ENCODE measurements at regions not wholly inside any gene's neighbourhood (a gene's known extent, or its start where the extent isn't known, plus 50 kb on each side); places are given as distances from the start of the nearest gene placed in this dataset.
"Not testable (repeated sequence)": the region's sequence is repeated elsewhere in the genome, so short reads cannot be mapped to it uniquely, and the experiment has no call there.

- Mint-ChIP-seq H3K27ac (no peak overlapping the region), H3K4me1 (no peaks in the 10 kb centered on the region), H3K9me3 (no peaks in the 10 kb centered on the region), H3K27me3 (peaks cover 6% of the 10 kb centered on the region), H3K36me3 (ENCODE audit: low read depth) (no peaks in the 10 kb centered on the region), H3K4me3 (no peak overlapping the region)
- no peak for DNase-seq
- intact Hi-C loops (cut with micrococcal nuclease) = no loop called here
These were observed 178.4 kb upstream of the ARID1B start for GRCh38 chr6:156598855-156599180.

DNA sequence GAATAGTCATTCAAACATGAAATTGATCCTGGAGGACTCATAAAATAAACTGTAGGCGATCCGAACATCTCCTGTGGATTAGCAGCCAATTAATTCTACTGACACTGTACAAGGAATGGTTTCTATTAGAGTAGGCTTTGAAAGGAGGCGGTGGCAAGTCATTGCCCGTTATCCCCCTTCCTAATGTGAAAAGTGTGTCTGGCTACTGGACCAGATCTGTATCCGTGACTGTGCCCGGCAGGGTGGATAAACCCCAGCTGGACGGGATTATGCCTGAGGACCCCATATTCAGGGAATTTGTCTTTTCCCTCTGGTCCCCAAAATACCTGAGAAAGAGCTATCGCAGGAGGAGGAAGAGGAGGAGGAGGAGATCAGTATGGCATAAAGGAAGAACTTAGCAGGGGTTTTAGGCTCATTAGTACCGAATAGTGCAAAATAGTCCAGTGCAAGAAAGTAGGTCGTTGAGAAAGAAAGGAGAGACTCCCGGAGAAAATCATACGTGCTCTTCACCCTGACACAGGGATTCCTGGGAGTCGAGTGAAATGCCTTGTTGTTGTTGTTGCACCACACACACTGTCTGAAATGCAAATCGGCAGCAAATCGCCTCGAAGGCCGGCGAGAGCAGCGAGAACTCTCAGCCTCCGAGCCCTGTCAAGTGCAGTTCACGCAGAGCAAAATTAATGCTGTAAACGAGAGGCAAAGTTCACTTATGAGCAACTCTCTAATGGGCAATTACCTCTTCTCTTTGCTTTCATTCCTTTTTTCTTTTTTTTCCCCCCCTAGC, 178.9 kb upstream of the ARID1B start:
- Mint-ChIP-seq H3K4me1 (no peaks in the 10 kb centered on the region), H3K4me3 (no peak overlapping the region)

DNA sequence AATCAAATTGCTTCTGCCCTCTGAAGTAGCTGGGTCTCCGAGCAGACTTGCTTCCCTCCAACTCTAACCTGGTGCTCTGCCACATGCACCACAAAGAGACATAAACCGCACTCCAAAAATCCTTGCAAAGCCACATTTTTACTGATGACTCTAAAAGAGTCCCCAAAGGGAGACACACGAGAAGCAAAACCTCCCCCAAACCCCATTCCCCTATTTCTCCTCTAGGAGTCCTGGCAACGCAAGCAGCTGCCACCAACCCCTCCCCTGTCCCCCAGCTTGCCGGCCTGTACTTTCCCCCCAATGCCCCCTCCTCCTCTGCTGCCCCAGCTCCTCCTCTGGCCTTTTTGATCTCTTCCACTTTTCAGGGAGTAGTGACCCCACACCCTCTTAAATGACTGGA, 180.1 kb upstream of the ARID1B start:
- Mint-ChIP-seq H3K4me1 (no peaks in the 10 kb centered on the region), H3K9me3 (no peaks in the 10 kb centered on the region), H3K27me3 (peaks cover 11% of the 10 kb centered on the region), H3K36me3 (ENCODE audit: low read depth) (no peaks in the 10 kb centered on the region), H3K27ac (no peak overlapping the region), H3K4me3 (no peak overlapping the region)
- DNase-seq = no peak
- intact Hi-C loops (cut with micrococcal nuclease) = no loop called here

More for the DNA sequence above, 178.9 kb upstream of the ARID1B start:
- no peaks in the 10 kb centered on the region for H3K9me3 Mint-ChIP-seq
- no peak for DNase-seq
- intact Hi-C loops (cut with micrococcal nuclease) = no loop called here
- H3K36me3 Mint-ChIP-seq (ENCODE audit: low read depth) = no peaks in the 10 kb centered on the region
- H3K27me3 Mint-ChIP-seq = peaks cover 7% of the 10 kb centered on the region
- H3K27ac Mint-ChIP-seq = no peak overlapping the region

DNA sequence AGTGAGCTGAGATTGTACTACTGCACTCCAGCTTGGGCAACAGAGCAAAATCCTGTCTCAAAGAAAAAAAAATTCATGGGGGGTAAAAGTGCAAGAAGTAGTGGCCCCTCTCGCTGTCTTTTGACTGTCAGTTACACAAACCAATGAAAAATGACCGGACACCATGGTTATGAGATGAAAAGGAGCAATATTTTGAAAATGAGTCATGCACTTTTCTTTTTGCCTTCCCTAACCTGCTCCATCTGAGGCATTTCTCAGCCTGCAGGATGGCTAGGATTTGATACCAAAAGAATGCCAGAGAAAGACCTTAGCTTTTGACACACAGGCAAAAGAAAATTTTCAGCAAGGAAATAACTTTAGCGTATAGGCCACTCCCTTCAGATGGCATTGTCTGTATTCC, 181.7 kb upstream of the ARID1B start:
- intact Hi-C loops (cut with micrococcal nuclease) = no loop called here
- H3K4me1 Mint-ChIP-seq = no peaks in the 10 kb centered on the region
- DNase-seq = no peak
- H3K27ac Mint-ChIP-seq = no peak overlapping the region
- peaks cover 11% of the 10 kb centered on the region for H3K27me3 Mint-ChIP-seq
- no peaks in the 10 kb centered on the region for H3K9me3 Mint-ChIP-seq
- no peaks in the 10 kb centered on the region for H3K36me3 Mint-ChIP-seq (ENCODE audit: low read depth)
- no peak overlapping the region for H3K4me3 Mint-ChIP-seq

DNA sequence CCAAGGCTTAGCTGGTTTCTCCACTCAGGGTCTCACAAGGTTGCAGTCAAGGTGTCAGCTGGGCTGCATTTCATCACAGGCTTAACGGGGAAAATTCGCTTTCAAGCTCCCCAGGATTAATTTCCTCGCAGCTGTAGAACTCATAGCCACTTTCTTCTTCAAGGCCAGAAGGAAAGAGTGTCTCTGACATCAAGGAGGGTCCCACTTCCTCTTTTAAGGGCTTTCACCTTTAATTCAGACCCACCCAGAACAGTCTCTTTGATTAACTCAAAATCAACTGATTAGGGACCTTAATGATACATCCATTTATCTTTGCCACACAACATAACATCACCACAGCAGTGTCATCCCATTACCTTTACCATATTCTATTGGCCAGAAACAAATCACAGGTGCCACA, 183.3 kb upstream of the ARID1B start:
- no peaks in the 10 kb centered on the region for H3K36me3 Mint-ChIP-seq (ENCODE audit: low read depth)
- H3K4me3 Mint-ChIP-seq = no peak overlapping the region
- H3K9me3 Mint-ChIP-seq = no peaks in the 10 kb centered on the region
- H3K27me3 Mint-ChIP-seq = peaks cover 11% of the 10 kb centered on the region
- intact Hi-C loops (cut with micrococcal nuclease) = no loop called here
- DNase-seq = no peak
- no peaks in the 10 kb centered on the region for H3K4me1 Mint-ChIP-seq
- no peak overlapping the region for H3K27ac Mint-ChIP-seq

DNA sequence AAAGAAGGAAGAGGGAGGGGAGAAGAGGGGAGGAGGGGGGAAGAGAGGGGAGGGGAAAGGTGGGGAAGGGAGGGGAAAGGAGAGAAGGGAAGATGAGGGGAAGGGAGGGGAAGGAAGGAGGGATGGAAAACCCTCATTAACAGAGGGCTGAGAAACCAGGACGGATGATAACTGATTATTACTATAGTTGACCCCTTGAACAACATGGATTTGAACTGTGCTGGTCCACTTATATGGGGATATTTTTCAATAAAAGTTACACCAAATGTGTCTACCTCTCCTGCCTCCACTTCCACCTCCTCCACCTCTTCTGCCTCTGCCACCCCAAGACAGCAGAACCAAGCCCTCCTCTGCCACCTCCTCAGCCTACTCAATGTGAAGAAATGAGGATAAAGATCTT, 184.1 kb upstream of the ARID1B start:
- Mint-ChIP-seq H3K27ac (no peak overlapping the region), H3K9me3 (no peaks in the 10 kb centered on the region), H3K4me1 (no peaks in the 10 kb centered on the region), H3K4me3 (no peak overlapping the region), H3K36me3 (ENCODE audit: low read depth) (no peaks in the 10 kb centered on the region), H3K27me3 (peaks cover 11% of the 10 kb centered on the region)
- DNase-seq = no peak
- intact Hi-C loops (cut with micrococcal nuclease) = no loop called here

GRCh38 chr6:156590482-156590881, 186.7 kb upstream of the ARID1B start:
- H3K36me3 Mint-ChIP-seq (ENCODE audit: low read depth) = no peaks in the 10 kb centered on the region
- H3K4me3 Mint-ChIP-seq = no peak overlapping the region
- intact Hi-C loops (cut with micrococcal nuclease) = no loop called here
- peaks cover 9% of the 10 kb centered on the region for H3K27me3 Mint-ChIP-seq
- H3K27ac Mint-ChIP-seq = no peak overlapping the region
- H3K9me3 Mint-ChIP-seq = no peaks in the 10 kb centered on the region
- DNase-seq = no peak
- H3K4me1 Mint-ChIP-seq = no peaks in the 10 kb centered on the region

GRCh38 chr6:156589281-156589680, 187.9 kb upstream of the ARID1B start:
- no peak for DNase-seq
- Mint-ChIP-seq H3K4me1 (no peaks in the 10 kb centered on the region), H3K27me3 (peaks cover 11% of the 10 kb centered on the region), H3K9me3 (no peaks in the 10 kb centered on the region), H3K36me3 (ENCODE audit: low read depth) (no peaks in the 10 kb centered on the region), H3K27ac (no peak overlapping the region), H3K4me3 (no peak overlapping the region)
- intact Hi-C loops (cut with micrococcal nuclease) = no loop called here

DNA sequence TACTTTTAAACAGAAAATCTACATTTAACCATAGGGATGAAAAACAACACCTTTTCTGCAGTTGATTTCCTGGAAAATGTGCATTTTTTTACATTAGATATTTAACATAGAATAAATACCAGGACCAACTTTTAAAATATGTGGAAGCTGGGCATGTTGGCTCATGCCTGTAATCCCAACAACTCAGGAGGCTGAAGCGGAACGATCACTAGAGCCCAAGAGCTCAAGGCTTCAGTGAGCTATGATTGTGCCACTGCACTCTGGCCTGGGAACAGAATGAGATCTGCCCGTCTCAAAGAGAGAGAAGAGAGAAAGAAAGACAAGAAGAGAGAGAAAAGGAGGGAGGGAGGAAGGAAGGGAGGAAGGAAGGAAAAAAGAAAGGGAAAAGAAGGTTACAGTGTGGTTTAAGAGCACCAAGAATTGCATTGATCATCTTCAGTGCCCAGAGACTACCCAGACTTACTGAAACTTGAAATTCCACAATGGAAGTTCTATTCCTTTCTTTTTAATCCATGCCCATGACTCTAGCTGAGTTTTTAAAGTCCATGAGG, 189.4 kb upstream of the ARID1B start:
- no peaks in the 10 kb centered on the region for H3K9me3 Mint-ChIP-seq
- H3K27me3 Mint-ChIP-seq = peaks cover 11% of the 10 kb centered on the region
- H3K27ac Mint-ChIP-seq = no peak overlapping the region
- DNase-seq = no peak
- no peaks in the 10 kb centered on the region for H3K36me3 Mint-ChIP-seq (ENCODE audit: low read depth)
- no peak overlapping the region for H3K4me3 Mint-ChIP-seq
- intact Hi-C loops (cut with micrococcal nuclease) = no loop called here
- H3K4me1 Mint-ChIP-seq = no peaks in the 10 kb centered on the region

DNA sequence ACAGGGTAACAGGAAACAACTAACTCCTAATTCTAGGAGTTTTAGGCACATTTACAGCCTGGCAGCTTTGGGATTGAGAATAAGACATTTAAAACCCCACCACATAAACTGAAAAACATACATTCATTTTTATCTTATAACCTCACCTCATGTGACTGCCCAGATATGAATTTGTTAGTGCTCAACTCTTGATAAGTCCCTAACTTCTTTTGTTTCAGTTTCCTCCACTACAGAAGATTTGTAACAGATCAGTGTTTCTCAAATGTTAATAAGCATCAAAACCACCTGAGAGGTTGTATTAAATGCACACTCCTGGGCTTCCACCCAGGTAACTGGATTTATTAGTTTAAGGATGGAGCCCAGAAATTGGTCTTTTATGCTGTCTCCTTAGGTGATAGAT, 190.1 kb upstream of the ARID1B start:
- intact Hi-C loops (cut with micrococcal nuclease) = no loop called here
- Mint-ChIP-seq H3K27ac (no peak overlapping the region), H3K9me3 (no peaks in the 10 kb centered on the region)

DNA sequence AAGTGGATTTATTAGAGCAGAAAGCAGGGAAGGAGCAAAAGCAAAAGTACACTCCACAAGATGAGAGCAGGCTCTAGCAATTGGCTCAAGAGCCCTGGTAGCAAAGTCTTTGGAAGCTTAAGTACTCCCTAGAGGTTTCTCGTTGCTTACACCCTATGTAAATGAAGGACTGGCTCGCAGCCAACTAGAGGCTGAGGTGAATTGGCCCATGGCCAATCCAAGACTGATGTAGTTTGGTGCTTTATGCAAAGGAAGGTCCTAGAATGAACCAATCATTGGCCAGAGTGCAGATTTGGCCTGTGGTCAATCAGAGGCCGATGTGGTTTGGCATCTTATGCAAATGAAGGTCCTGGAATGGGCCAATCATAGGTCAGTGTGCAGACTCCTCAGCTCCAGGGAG, 191.3 kb upstream of the ARID1B start:
- no peaks in the 10 kb centered on the region for H3K9me3 Mint-ChIP-seq
- H3K4me1 Mint-ChIP-seq = no peaks in the 10 kb centered on the region
- DNase-seq = no peak
- H3K36me3 Mint-ChIP-seq (ENCODE audit: low read depth) = no peaks in the 10 kb centered on the region
- H3K27me3 Mint-ChIP-seq = peaks cover 8% of the 10 kb centered on the region
- no peak overlapping the region for H3K4me3 Mint-ChIP-seq
- H3K27ac Mint-ChIP-seq = no peak overlapping the region
- intact Hi-C loops (cut with micrococcal nuclease) = no loop called here

More for the DNA sequence above, 190.1 kb upstream of the ARID1B start:
- Mint-ChIP-seq H3K27me3 (peaks cover 8% of the 10 kb centered on the region), H3K4me3 (no peak overlapping the region), H3K4me1 (no peaks in the 10 kb centered on the region), H3K36me3 (ENCODE audit: low read depth) (no peaks in the 10 kb centered on the region)
- no peak for DNase-seq

DNA sequence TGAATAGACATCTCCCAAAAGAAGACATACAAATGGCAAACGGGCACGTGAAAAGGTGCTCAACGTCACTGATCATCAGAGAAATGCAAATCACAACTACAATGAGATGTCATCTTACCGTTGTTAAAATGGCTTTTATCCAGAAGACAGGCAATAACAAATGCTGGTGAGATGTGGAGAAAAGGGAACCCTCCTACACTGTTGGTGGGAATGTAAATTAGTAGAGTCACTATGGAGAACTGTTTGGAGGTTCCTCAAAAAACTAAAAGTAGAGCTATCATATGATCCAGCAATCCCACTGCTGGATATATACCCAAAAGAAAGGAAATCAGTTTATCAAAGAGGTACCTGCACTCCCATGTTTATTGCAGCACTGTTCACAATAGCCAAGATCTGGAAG, 193.1 kb upstream of the ARID1B start:
- intact Hi-C loops (cut with micrococcal nuclease); H3K4me1 Mint-ChIP-seq; H3K9me3 Mint-ChIP-seq; H3K27ac Mint-ChIP-seq; DNase-seq; H3K4me3 Mint-ChIP-seq; H3K27me3 Mint-ChIP-seq; H3K36me3 Mint-ChIP-seq (ENCODE audit: low read depth): not testable (repeated sequence)

DNA sequence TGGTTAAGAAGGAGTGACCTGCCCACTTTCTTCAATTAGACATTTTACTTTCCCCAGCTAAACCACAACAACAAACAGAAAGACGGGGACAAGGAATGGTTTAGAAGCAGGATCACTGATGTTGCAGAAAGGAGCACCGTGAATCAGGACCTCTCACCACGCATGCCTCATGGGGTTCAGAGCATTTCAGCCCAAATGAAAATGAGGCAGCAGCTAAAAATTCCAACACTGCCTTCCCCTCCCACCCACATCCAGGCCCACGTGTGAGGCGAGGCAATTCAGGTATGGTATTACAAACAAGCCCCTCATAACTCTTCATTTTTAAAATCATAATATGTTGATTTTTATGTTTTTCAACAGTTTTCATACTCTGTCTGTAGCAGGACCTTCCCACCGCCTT, 194.1 kb upstream of the ARID1B start:
- Mint-ChIP-seq H3K36me3 (ENCODE audit: low read depth) (no peaks in the 10 kb centered on the region), H3K4me1 (no peaks in the 10 kb centered on the region), H3K9me3 (peaks cover 6% of the 10 kb centered on the region), H3K4me3 (no peak overlapping the region), H3K27ac (no peak overlapping the region), H3K27me3 (peaks cover 8% of the 10 kb centered on the region)
- intact Hi-C loops (cut with micrococcal nuclease) = no loop called here
- DNase-seq = no peak

GRCh38 chr6:156582509-156582992, 194.6 kb upstream of the ARID1B start:
- no peaks in the 10 kb centered on the region for H3K4me1 Mint-ChIP-seq
- DNase-seq = no peak
- intact Hi-C loops (cut with micrococcal nuclease) = no loop called here
- H3K36me3 Mint-ChIP-seq (ENCODE audit: low read depth) = no peaks in the 10 kb centered on the region
- H3K9me3 Mint-ChIP-seq = peaks cover 9% of the 10 kb centered on the region
- no peak overlapping the region for H3K4me3 Mint-ChIP-seq
- peaks cover 8% of the 10 kb centered on the region for H3K27me3 Mint-ChIP-seq
- no peak overlapping the region for H3K27ac Mint-ChIP-seq

- Mint-ChIP-seq H3K4me1 (no peaks in the 10 kb centered on the region), H3K4me3 (no peak overlapping the region), H3K27me3 (peaks cover 6% of the 10 kb centered on the region), H3K27ac (no peak overlapping the region), H3K9me3 (peaks cover 24% of the 10 kb centered on the region), H3K36me3 (ENCODE audit: low read depth) (no peaks in the 10 kb centered on the region)
- intact Hi-C loops (cut with micrococcal nuclease) = no loop called here
- DNase-seq = no peak
These were observed 197.6 kb upstream of the ARID1B start for GRCh38 chr6:156579564-156579963.
